Stimulated activated CD8-positive, alpha-beta memory T cell treated with anti-CD3 and anti-CD28 coated beads, Interleukin-15, amount 100 ng/mL, for 24 hours (primary cell): ENCODE measurements at regions not wholly inside any gene's neighbourhood (a gene's known extent, or its start where the extent isn't known, plus 50 kb on each side); places are given as distances from the start of the nearest gene placed in this dataset.
"Not testable (repeated sequence)": the region's sequence is repeated elsewhere in the genome, so short reads cannot be mapped to it uniquely, and the experiment has no call there.

Source experiments
- DNase-seq: peaks from one replicate; pipeline ENCODE4 v3.0.0-alpha.2; 2020; ENCODE audit warnings: low read depth

GRCh38 chr11:116043857-116044256, 539.6 kb upstream of the CADM1 start:
- no peak for DNase-seq

GRCh38 chr11:116043059-116043458, 538.8 kb upstream of the CADM1 start:
- not testable (repeated sequence) for DNase-seq

GRCh38 chr11:116042146-116042545, 537.9 kb upstream of the CADM1 start:
- DNase-seq, result no peak

- DNase-seq, result no peak
Measured at GRCh38 chr11:116037861-116038260, 533.6 kb upstream of the CADM1 start.

GRCh38 chr11:116035977-116036376, 531.8 kb upstream of the CADM1 start:
- no peak for DNase-seq

GRCh38 chr11:116033931-116034553, 529.8 kb upstream of the CADM1 start:
- no peak for DNase-seq

GRCh38 chr11:116030697-116031331, 526.6 kb upstream of the CADM1 start:
- DNase-seq, result no peak

GRCh38 chr11:116028506-116028905, 524.3 kb upstream of the CADM1 start:
- DNase-seq, result not testable (repeated sequence)

GRCh38 chr11:115999437-115999836, 495.2 kb upstream of the CADM1 start:
- DNase-seq, result no peak

- no peak for DNase-seq
Measured at GRCh38 chr11:115996808-115997188, 492.6 kb upstream of the CADM1 start.

GRCh38 chr11:115996125-115996807, 492.1 kb upstream of the CADM1 start:
- DNase-seq, result no peak

GRCh38 chr11:115993590-115993989, 489.4 kb upstream of the CADM1 start:
- no peak for DNase-seq

GRCh38 chr11:115990004-115990447, 485.8 kb upstream of the CADM1 start:
- no peak for DNase-seq

GRCh38 chr11:115985896-115986295, 481.7 kb upstream of the CADM1 start:
- no peak for DNase-seq

- no peak for DNase-seq
Measured at GRCh38 chr11:115984228-115984627, 480.0 kb upstream of the CADM1 start.

GRCh38 chr11:115982666-115983065, 478.5 kb upstream of the CADM1 start:
- DNase-seq, result no peak

- DNase-seq, result no peak
Measured at GRCh38 chr11:115981814-115982471, 477.7 kb upstream of the CADM1 start.

- DNase-seq, result no peak
Measured at GRCh38 chr11:115981104-115981481, 476.9 kb upstream of the CADM1 start.

GRCh38 chr11:115980337-115981103, 476.3 kb upstream of the CADM1 start:
- no peak for DNase-seq

GRCh38 chr11:115974703-115975102, 470.5 kb upstream of the CADM1 start:
- no peak for DNase-seq

GRCh38 chr11:115967203-115967602, 463.0 kb upstream of the CADM1 start:
- not testable (repeated sequence) for DNase-seq
